Stimulated activated CD4-positive, alpha-beta T cell treated with anti-CD3 and anti-CD28 coated beads, TNF-alpha, amount 100 ng/mL, for 48 hours (primary cell): ENCODE measurements at regions not wholly inside any gene's neighbourhood (a gene's known extent, or its start where the extent isn't known, plus 50 kb on each side); places are given as distances from the start of the nearest gene placed in this dataset.
"Not testable (repeated sequence)": the region's sequence is repeated elsewhere in the genome, so short reads cannot be mapped to it uniquely, and the experiment has no call there.

Experiments
- DNase-seq, 3 donors: peaks; one replicate each; pipeline ENCODE4 v3.0.0-alpha.2; 2020; ENCODE audit warnings: low read depth in 3 of 3

- not testable (repeated sequence) for DNase-seq
These were observed 63.8 kb downstream of the NSUN5 start for GRCh38 chr7:73244782-73245311.

GRCh38 chr7:73234994-73235717 lies 73.5 kb downstream of the NSUN5 start:
- DNase-seq: peak; percentile 72 to 86 (median 82)

DNA sequence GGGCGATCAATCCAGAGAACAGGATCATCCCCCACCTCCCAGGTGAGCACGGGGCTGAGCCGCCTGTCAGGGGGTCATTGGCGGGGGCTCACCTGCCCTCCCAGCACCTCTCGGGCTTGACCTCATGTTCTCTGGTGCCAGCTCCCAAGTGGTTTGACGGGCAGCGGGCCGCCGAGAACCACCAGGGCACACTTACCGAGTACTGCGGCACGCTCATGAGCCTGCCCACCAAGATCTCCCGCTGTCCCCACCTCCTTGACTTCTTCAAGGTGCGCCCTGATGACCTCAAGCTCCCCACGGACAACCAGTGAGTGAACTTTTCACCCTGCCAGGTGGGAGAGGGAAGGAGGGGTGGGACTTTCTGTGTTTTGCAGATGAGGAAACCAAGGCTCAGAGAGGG lies 82.9 kb downstream of the NSUN5 start:
- not testable (repeated sequence) for DNase-seq

DNA sequence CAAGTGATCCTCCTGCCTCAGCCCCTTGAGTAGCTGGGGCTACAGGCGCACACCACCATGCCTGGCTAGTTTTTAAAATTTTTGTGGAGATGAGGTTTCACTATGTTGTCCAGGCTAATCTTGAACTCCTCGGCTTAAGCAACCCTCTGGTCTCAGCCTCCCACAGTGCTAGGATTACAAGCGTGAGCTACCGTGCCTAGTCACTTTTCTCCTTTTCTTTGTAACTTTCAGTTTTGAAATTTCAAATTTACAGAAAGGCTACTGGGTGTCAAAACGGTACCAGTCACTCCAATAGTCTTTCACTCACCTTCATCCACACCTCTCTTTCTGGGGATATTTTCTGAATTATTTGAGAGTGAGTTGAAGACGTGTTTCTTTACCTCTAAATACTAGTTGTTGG lies 86.9 kb downstream of the NSUN5 start:
- not testable (repeated sequence) for DNase-seq

GRCh38 chr7:73220766-73221370 lies 87.8 kb downstream of the NSUN5 start:
- DNase-seq: not testable (repeated sequence)

DNA sequence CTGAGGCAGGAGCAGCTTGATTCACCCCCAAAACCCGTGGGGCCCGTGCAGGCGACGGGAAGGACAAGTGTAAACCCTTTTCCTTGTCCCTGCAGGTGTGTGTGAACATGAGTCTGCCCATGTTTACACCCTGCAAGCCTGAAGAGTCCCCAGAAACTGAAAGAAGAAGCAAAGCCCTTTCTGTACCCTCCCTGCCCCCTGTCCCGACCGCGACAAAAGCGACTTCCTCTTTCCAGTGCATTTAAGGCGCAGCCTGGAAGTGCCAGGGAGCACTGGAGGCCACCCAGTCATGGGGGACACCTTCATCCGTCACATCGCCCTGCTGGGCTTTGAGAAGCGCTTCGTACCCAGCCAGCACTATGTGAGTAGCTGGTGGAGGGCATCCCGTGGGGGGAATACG lies 88.3 kb downstream of the NSUN5 start:
- DNase-seq: not testable (repeated sequence)

DNA sequence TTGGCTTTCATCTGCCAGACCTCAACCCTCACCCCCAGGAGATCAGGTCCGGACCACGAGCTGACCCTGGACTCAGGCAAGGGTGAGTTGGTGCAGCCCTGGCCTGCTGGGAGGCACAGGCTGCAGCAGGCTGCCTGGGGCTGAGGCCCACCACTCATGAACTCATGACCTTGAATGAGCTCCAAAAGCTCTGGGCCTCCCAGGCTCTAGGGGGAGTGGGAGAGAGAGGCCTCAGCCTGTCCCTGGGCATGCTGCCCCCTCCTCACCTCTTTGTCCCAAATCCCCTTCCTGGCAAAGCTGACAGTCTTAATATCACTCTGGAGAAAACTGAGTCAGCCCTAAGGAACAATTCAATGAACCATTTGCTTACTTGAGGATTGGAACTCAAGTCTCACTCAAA lies 89.8 kb downstream of the NSUN5 start:
- DNase-seq: not testable (repeated sequence)

DNA sequence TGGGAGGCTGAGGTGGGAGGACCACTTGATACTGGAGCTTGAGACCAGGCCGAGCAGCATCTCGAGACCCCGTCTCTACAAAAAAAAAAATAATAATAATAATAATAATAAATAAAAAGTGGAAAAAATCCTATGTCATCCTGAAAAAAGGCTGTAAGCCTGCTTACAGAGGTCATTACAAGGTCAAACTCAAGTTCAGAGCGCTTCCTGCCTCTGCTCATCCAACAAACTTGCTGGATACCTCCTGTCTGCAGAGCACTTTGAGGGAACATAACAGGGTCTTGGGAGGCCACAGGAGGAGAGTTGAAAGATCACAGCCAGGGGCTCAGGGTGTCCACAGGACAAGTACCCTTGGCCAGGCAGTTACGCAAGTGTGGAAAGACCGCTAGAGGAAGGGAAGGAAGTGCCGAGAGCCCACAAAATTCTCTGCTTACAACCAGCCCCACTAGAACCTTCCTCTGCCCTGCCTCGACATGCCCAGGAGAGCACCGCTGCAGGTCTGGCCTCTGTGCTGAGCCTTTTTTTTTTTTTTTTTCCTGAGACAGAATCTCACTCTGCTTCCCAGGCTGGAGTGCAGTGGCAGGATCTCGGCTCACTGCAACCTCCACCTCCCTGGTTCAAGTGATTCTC lies 92.5 kb downstream of the NSUN5 start:
- DNase-seq: not testable (repeated sequence)

DNA sequence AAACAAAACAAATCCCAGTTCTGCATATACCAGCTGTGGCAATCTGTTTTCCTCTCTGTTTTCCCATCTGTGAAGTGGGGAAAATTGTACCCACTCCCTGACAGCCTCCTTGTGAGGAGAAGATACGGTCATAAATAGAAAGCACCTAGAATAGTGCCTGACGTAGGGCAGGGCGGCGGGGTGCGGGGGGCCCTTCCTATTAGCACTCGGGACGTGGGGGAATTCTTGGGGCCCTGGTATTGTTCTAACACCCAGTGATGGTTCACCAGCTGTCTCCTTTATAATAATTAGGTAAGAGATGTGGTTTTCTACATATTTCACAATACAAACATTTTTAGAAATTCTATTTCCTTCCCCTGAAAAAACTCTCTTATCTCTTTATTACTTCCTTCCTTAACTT lies 93.4 kb downstream of the NSUN5 start:
- not testable (repeated sequence) for DNase-seq

DNA sequence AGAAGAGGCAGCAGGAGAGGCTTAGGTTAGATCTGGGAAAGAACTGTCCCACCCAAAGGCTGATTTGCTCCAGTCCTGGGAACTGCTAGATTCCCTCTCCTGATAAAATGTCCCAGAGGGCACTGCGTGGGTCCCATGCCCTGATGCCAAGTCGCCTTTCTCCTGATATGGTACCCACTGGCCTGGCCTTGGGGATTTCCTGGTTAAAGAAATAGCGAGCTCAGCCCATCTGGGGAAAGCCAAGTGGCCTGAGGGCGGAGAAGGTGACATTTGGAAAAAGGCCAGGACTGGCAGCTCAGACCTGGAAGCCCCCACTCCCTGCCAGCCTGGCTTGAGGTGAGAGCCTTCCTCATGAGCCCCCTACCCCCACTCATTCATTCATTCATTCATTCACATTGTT lies 94.2 kb downstream of the NSUN5 start:
- DNase-seq: not testable (repeated sequence)

DNA sequence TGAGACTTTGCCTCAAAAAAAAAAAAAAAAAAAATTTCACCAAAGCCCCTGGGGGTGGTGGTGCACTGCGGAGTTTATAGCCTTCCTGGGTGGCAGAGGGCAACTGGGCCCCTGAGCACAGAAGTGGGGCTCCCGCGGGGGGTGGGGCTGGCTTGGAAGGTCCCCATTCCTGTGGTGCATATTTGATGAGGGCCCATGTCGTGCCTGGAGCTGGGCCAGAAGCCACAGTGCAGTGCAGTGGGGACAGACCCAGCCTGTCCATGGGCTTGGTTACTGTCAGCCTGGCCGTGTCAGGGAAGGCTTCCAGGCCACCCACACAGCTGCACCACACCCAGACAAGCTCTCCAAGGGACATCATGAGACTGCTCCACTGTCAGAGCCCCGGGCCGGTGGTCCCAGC lies 95.5 kb downstream of the NSUN5 start:
- not testable (repeated sequence) for DNase-seq

GRCh38 chr7:73205594-73205993 lies 103.0 kb downstream of the NSUN5 start:
- not testable (repeated sequence) for DNase-seq

DNA sequence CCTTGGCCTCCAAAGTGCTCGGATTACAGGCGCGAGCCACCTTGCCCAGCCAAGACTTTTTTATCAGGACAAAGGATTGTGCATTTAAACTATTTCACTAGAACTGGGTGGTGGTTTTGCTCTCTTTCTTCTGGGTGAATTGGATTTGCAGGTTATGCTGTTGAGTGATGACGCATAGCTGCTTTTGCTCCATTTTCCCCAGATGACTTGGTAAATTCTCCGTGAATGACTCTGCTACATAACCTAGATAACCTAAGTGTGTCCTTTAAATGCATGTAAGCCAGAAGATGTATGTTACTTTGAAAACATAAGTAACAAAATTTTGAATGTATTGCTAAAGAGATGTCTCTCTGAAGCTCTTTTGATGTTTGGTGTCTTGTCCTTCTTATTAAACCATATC lies 103.7 kb downstream of the NSUN5 start:
- not testable (repeated sequence) for DNase-seq

DNA sequence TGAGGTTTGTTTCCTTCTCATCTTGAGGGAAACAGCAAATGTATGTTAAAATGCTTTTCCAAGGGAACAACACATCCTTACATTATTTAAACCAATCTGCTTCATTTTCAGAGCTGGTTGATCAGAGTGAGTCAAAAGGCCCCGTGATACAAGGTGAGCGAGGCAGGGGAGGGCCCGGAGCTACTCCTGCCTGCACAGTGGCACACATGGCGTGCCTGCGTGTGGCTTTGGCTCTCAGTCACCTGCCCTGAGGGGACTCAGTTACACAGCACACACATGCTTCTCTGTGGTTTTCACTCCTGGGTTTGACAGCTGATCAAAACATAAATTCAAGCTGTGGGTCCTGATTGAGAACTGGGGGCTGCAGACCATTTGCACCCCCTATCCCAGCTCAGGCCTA lies 105.3 kb downstream of the NSUN5 start:
- DNase-seq: not testable (repeated sequence)

DNA sequence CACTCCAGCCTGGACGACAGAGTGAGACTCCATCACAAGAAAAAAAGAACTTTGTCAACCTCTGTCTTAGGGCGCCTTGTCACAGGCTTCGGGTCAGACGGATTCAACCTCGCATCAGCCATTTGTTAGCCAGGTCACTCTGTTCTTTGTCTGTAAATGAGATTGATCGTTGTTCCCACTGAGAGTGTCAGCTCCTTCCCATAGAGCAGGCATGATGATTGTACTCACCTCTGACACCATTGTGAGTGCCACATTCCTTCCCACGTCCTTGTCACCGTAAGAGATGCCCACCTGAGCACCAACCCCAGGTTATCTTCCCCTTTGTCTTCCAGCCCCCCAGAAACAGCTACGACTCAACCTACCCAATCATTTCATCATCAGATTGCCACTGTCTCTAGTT lies 107.4 kb downstream of the NSUN5 start:
- not testable (repeated sequence) for DNase-seq

- not testable (repeated sequence) for DNase-seq
These were observed 108.0 kb downstream of the NSUN5 start for GRCh38 chr7:73200518-73201099.

DNA sequence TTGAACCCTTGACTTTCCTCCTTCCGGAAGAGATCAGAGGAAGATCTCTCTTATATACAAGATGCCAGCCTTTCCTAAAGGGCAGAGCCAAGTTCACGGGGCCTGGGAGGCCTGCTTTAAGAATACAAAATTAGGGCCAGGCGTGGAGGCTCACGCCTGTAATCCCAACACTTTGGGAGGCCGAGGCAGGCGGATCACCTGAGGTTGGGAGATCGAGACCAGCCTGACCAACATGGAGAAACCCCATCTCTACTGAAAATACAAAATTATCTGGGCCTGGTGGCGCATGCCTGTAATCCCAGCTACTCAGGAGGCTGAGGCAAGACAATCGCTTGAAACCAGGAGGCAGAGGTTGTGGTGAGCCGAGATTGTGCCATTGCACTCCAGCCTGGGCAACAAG lies 108.2 kb upstream of the SPDYE9 start:
- not testable (repeated sequence) for DNase-seq

DNA sequence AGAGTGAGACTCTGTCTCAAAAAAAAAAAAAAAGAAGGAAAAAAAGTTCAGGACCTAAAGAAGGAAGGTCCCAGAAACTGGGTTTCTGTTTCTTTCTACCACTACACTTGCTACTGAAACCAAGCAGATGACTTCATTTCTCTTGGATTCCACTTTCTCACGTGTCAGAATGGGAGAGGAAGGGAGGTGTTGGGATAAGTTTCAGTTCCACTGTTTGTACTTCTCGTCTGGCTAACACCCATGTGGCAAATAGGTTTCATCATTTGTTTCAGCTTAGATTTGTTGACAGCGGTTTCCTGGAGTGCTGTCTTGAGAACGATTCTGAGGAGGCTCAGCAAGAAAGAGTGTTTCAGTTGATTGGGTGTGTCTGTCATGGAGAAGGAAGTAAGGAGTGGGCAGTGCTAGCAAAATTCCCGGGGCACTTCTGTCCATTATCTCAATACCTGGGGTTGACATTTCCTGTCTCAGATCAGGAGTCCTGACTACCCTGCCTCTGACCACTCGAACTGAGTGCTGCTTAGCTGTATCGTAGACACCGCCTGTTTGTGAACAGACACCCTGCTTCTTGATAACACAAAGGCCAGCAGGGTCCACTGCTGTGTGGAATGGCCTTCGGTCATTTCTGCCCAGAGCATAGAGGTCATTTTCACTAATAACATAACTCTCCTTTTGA lies 104.8 kb upstream of the SPDYE9 start:
- DNase-seq: not testable (repeated sequence)

- DNase-seq: not testable (repeated sequence)
These were observed 102.4 kb upstream of the SPDYE9 start for GRCh38 chr7:73188287-73188686.

- DNase-seq: not testable (repeated sequence)
These were observed 100.9 kb upstream of the SPDYE9 start for GRCh38 chr7:73186589-73187309.

DNA sequence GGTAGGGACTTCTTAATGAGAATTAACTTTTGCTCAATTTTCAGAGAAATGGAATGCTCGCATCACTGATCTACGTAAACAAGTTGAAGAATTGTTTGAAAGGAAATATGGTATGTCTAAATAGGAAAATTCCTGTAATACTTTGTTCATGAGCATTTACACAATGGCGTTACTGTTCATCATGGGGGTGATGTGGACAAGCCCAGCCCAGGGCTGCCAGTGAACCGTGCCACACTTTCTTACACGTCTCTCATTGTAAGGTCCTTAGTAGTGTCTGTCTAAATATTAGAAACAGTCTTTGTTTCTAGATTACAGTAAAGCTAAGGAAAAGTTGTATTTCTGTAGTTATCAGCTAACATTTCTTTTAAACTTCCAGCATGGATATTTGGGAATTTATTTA lies 91.0 kb upstream of the SPDYE9 start:
- DNase-seq: not testable (repeated sequence)
